Gastroesophageal sphincter (tissue), 4 donors: ENCODE measurements at regions not wholly inside any gene's neighbourhood (a gene's known extent, or its start where the extent isn't known, plus 50 kb on each side); places are given as distances from the start of the nearest gene placed in this dataset.

Experiments used
- ATAC-seq: fragments of 150-250 bp; one replicate; pipeline ENCODE4 v1.9.1; 2016; ENCODE audit warnings: mild to moderate bottlenecking, moderate library complexity
- H3K27ac ChIP-seq, 4 donors: fragments of 200-600 bp; sonication (generic) in 3 of 4; 1 replicate in 3 of 4; 2 replicates in 1 of 4; pipeline ENCODE4 v1.5.1; 2016 to 2019
- H3K27me3 ChIP-seq: fragments of 200-600 bp; sonication (generic); one replicate; pipeline ENCODE4 v1.5.1; 2019
- H3K36me3 ChIP-seq, 2 donors: fragments of 200-600 bp; sonication (generic); one replicate each; pipeline ENCODE4 v1.5.1; 2019; ENCODE audit warnings: control low read depth in 1 of 2
- H3K4me1 ChIP-seq, 3 donors: fragments of 200-600 bp; sonication (generic); 1 replicate in 2 of 3; 2 replicates in 1 of 3; pipeline ENCODE4 v1.5.1; 2016 to 2019; ENCODE audit warnings: control low read depth in 2 of 3
- H3K4me3 ChIP-seq, 2 donors: fragments of 200-600 bp; sonication (generic); one replicate each; pipeline ENCODE4 v1.5.1; 2019; ENCODE audit warnings: mild to moderate bottlenecking in 1 of 2, moderate library complexity in 1 of 2
- H3K9me3 ChIP-seq, 3 donors: fragments of 200-600 bp; sonication (generic); one replicate each; pipeline ENCODE4 v1.5.1; 2017 to 2019; ENCODE audit warnings: control low read depth in 2 of 3
- CTCF ChIP-seq, 4 experiments: fragments of 200-600 bp in 2 of 4; fragments of 450-650 bp in 2 of 4; sonication (generic) in 1 of 4; IDR thresholded peaks; one replicate each; pipeline ENCODE4 v1.5.1; 2017 to 2019; ENCODE audit warnings: antibody characterized with exemption in 4 of 4, mild to moderate bottlenecking in 2 of 4, moderate library complexity in 2 of 4
- EP300 ChIP-seq: sonication (generic); formaldehyde crosslinking; IDR thresholded peaks from one replicate; pipeline ENCODE4 v1.6.1; 2017; ENCODE audit warnings: antibody characterized with exemption, mild to moderate bottlenecking
- POLR2A ChIP-seq, 2 donors: fragments of 450-650 bp; IDR thresholded peaks; one replicate each; pipeline ENCODE4 v1.6.1; 2017; ENCODE audit warnings: antibody characterized with exemption in 2 of 2, mild to moderate bottlenecking in 2 of 2, moderate library complexity in 1 of 2
- POLR2AphosphoS5 ChIP-seq: sonication (generic); formaldehyde crosslinking; IDR thresholded peaks from one replicate; pipeline ENCODE4 v1.6.1; 2017; ENCODE audit warnings: antibody characterized with exemption
- WGBS, 2 donors: methylation state at CpG; one replicate each; pipeline ENCODE4 v1.1.5; 2018; ENCODE audit warnings: low coverage in 1 of 2; 5-methylcytosine and 5-hydroxymethylcytosine counted together

DNA sequence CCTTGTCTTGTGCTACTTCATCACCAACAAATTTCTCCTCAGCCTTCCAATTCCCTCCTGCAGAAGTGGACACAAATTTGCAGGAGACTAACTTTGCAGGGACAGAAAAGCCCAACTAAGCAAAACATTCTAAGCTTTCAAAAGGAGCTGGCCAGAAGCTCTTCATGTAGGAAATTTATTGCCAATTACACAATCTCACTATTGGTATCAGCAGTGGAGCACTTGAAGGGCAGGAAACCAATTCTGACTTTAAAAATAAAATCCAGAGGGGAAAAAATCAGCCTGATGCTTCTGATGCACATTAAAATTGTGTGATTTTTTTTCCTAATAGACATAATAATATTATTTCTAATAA, 193.3 kb downstream of the LY86 start:
- no peak for ATAC-seq

DNA sequence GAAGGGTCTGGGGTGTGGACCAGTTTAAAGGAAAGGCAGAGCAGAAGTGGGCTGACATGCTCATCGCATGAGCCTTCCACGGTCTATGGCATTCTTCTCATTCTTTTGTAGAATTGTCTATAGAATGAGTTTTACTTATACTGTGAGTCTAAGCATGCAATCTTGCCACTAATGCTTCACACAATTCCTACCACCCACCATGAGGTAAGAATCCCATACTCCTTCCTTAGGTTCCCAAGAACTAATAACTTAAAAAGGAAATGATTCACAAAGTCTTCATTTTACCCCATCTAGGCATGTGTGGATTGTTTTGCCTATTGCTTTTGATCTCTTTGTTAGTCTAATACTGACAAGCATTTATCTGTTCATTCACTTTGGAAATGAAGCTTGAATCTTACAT, 195.2 kb downstream of the LY86 start:
- Histone ChIP-seq H3K27me3 (no peaks in the 10 kb centered on the region), H3K9me3 (no peaks in the 10 kb centered on the region), H3K27ac (no peak overlapping the region), H3K4me1 (peaks cover 0 to 12% (median 7%) of the 10 kb centered on the region in 3 donors), H3K36me3 (no peaks in the 10 kb centered on the region), H3K4me3 (no peak overlapping the region)
- TF ChIP-seq CTCF (IDR thresholded peaks at IDR 0.05): no peak
- TF ChIP-seq POLR2AphosphoS5: no peak
- no peak for TF ChIP-seq POLR2A (IDR thresholded peaks at IDR 0.05)
- no peak for TF ChIP-seq EP300
- no peak for ATAC-seq
- 88 to 94% methylated on average over 2 of the region's 2 CpGs for WGBS, 2 donors

More for the DNA sequence above, 193.3 kb downstream of the LY86 start:
- Histone ChIP-seq H3K9me3 (peaks cover 0 to 1% (median 0%) of the 10 kb centered on the region in 3 donors), H3K4me3 (no peak overlapping the region), H3K36me3 (no peaks in the 10 kb centered on the region), H3K27me3 (no peaks in the 10 kb centered on the region), H3K4me1 (peaks cover 0 to 12% (median 7%) of the 10 kb centered on the region in 3 donors), H3K27ac (no peak overlapping the region)
- no peak for TF ChIP-seq POLR2A (IDR thresholded peaks at IDR 0.05)
- TF ChIP-seq POLR2AphosphoS5: no peak
- no peak for TF ChIP-seq CTCF (IDR thresholded peaks at IDR 0.05)
- no peak for TF ChIP-seq EP300

DNA sequence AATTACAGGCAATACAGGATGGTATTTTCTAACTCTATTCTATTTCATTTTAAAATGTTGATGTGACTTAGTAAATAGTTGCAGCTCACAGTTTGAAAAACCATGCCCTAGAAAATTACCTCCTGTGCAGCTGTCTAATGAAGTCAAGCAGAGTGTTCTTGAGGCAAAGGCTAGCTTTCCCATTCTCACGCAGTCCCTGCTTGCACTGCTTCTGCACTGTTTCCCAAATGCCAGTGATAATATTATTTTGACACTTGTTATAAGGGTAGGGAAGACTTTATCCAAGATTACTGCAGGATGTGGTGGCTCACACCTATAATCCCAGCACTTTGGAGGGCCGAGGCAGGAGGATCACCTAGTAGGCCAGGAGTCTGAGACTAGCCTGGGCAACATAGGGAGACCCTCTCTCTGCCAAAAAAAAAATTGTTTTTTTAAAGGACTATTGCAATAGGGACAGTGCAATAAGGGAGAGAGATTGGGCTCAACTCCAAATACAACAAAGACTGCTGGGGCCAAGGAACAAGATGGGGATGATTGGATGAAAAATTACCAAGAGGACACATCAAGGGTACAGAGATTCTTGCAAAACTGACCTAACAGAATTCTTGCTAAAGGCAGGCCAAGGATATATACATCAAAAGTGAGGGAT, 196.1 kb downstream of the LY86 start:
- no peak overlapping the region for H3K4me3 ChIP-seq
- no peaks in the 10 kb centered on the region for H3K36me3 ChIP-seq
- H3K27me3 ChIP-seq: no peaks in the 10 kb centered on the region
- no peak for TF ChIP-seq CTCF (IDR thresholded peaks at IDR 0.05)
- no peak for TF ChIP-seq POLR2A (IDR thresholded peaks at IDR 0.05)
- TF ChIP-seq EP300: no peak
- TF ChIP-seq POLR2AphosphoS5: no peak
- no peak overlapping the region for H3K27ac ChIP-seq
- H3K4me1 ChIP-seq: peaks cover 0 to 12% (median 7%) of the 10 kb centered on the region in 3 donors
- H3K9me3 ChIP-seq: no peaks in the 10 kb centered on the region
- 88 to 100% methylated on average over 2 of the region's 2 CpGs for WGBS, 2 donors
- ATAC-seq: no peak

GRCh38 chr6:6785163-6785521, 196.6 kb downstream of the LY86 start:
- H3K4me3 ChIP-seq: no peak overlapping the region
- no peaks in the 10 kb centered on the region for H3K27me3 ChIP-seq
- H3K4me1 ChIP-seq: peaks cover 0 to 12% (median 7%) of the 10 kb centered on the region in 3 donors
- 69 to 88% methylated on average over 2 to 5 of the region's 5 CpGs for WGBS, 2 donors
- no peak overlapping the region for H3K27ac ChIP-seq
- TF ChIP-seq EP300 (no peak), POLR2AphosphoS5 (no peak), POLR2A (IDR thresholded peaks at IDR 0.05) (no peak), CTCF (IDR thresholded peaks at IDR 0.05) (no peak)
- ATAC-seq: no peak
- no peaks in the 10 kb centered on the region for H3K9me3 ChIP-seq
- no peaks in the 10 kb centered on the region for H3K36me3 ChIP-seq

- no peaks in the 10 kb centered on the region for H3K4me1 ChIP-seq
- no peak overlapping the region for H3K27ac ChIP-seq
- TF ChIP-seq POLR2A (IDR thresholded peaks at IDR 0.05): no peak
- no peak for TF ChIP-seq EP300
- TF ChIP-seq CTCF (IDR thresholded peaks at IDR 0.05): peak in 1 of 4 experiments; percentile 13
- H3K4me3 ChIP-seq: no peak overlapping the region
- no peaks in the 10 kb centered on the region for H3K27me3 ChIP-seq
- no peaks in the 10 kb centered on the region for H3K36me3 ChIP-seq
- no peaks in the 10 kb centered on the region for H3K9me3 ChIP-seq
- no peak for ATAC-seq
- WGBS, 2 donors: 50 to 67% methylated on average over 1 to 4 of the region's 4 CpGs
These were observed 200.0 kb downstream of the LY86 start for GRCh38 chr6:6788394-6789032.
